ENCODE measurements at regions not wholly inside any gene's neighbourhood (a gene's known extent, or its start where the extent isn't known, plus 50 kb on each side); places are given as distances from the start of the nearest gene placed in this dataset.

- no peak overlapping the region for H3K4me3 ChIP-seq (ENCODE audit: low read depth, low read length)
- no peak for TF ChIP-seq CTCF (IDR thresholded peaks at IDR 0.05; ENCODE audit: low read depth, low read length)
These were observed 214.0 kb upstream of the NT5C1B start for GRCh38 chr2:18803141-18803939.

- H3K4me3 ChIP-seq (ENCODE audit: low read depth, low read length) = no peak overlapping the region
- TF ChIP-seq CTCF (IDR thresholded peaks at IDR 0.05; ENCODE audit: low read depth, low read length) = no peak
These were observed 211.0 kb upstream of the NT5C1B start for GRCh38 chr2:18800240-18800971.

DNA sequence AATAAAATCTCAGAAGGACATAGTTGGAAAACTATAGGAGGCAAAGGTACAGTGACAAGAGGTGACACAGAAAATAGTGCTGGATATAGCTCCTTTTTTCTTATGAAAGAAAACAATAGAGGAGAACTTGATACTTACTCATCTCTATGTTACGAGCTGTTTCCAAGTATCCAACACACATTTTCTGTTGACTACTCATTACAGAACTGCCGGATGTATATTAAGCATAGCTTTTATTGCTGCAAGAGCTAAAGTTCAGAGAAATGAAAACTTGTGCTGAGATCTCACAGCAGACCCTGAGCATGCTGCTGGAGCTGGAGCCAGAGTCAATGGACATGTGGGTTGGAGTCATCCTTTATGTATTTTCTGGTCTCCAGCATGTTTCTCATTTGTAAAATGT lies 210.0 kb upstream of the NT5C1B start:
- no peak for TF ChIP-seq CTCF (IDR thresholded peaks at IDR 0.05; ENCODE audit: low read depth, low read length)
- no peak overlapping the region for H3K4me3 ChIP-seq (ENCODE audit: low read depth, low read length)

GRCh38 chr2:18797133-18797845 lies 207.9 kb upstream of the NT5C1B start:
- no peak overlapping the region for H3K4me3 ChIP-seq (ENCODE audit: low read depth, low read length)
- no peak for TF ChIP-seq CTCF (IDR thresholded peaks at IDR 0.05; ENCODE audit: low read depth, low read length)

DNA sequence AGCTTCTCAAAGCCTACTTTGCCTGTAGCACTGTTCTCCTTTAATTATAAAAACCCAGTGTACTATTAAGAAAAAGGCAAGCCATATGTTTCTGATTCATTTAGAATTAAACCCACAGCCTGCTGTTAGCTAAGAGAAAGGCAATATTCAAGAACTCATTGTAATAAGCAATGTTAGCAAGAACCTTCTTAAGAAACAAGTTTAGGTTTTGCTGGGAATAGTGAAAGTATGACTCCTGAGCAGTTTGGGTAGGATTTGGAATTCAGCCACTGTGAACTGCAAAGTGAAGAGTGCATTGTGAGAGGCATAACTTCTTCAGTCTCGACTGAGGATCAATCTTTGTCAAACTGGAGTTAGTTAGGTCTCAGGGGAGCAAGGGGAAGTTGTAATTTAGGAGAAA lies 206.5 kb upstream of the NT5C1B start:
- no peak for TF ChIP-seq CTCF (IDR thresholded peaks at IDR 0.05; ENCODE audit: low read depth, low read length)

GRCh38 chr2:18792684-18793083 lies 203.3 kb upstream of the NT5C1B start:
- TF ChIP-seq CTCF (IDR thresholded peaks at IDR 0.05; ENCODE audit: low read depth, low read length) = no peak
- H3K4me3 ChIP-seq (ENCODE audit: low read depth, low read length) = no peak overlapping the region

More for the DNA sequence above, 206.5 kb upstream of the NT5C1B start:
- no peak overlapping the region for H3K4me3 ChIP-seq (ENCODE audit: low read depth, low read length)
